Activated naive CD8-positive, alpha-beta T cell (primary cell): ENCODE measurements at regions not wholly inside any gene's neighbourhood (a gene's known extent, or its start where the extent isn't known, plus 50 kb on each side); places are given as distances from the start of the nearest gene placed in this dataset.
A peak's percentile ranks its signal among the peaks of the same experiment; 100 is the strongest.
"Not testable (repeated sequence)": the region's sequence is repeated elsewhere in the genome, so short reads cannot be mapped to it uniquely, and the experiment has no call there.

Source experiments
- H3K27ac Mint-ChIP-seq: one replicate; pipeline ENCODE4 v1.8.0; 2021; ENCODE audit warnings: mixed read lengths
- H3K27me3 Mint-ChIP-seq: one replicate; pipeline ENCODE4 v1.8.0; 2021; ENCODE audit warnings: mixed read lengths
- H3K36me3 Mint-ChIP-seq: one replicate; pipeline ENCODE4 v1.8.0; 2021; ENCODE audit warnings: mixed read lengths
- H3K4me1 Mint-ChIP-seq: one replicate; pipeline ENCODE4 v1.8.0; 2021; ENCODE audit warnings: low read depth, mixed read lengths
- H3K4me3 Mint-ChIP-seq: one replicate; pipeline ENCODE4 v1.8.0; 2021; ENCODE audit warnings: mild to moderate bottlenecking, mixed read lengths
- H3K9me3 Mint-ChIP-seq: one replicate; pipeline ENCODE4 v1.8.0; 2021; ENCODE audit warnings: low read depth, mixed read lengths

- not testable (repeated sequence) for H3K9me3 Mint-ChIP-seq, H3K27ac Mint-ChIP-seq, H3K27me3 Mint-ChIP-seq, H3K36me3 Mint-ChIP-seq, H3K4me3 Mint-ChIP-seq
- H3K4me1 Mint-ChIP-seq: peaks cover 12% of the 10 kb centered on the region
These were observed 77.8 kb upstream of the LPCAT1 start for GRCh38 chr5:1601565-1601964.

- not testable (repeated sequence) for H3K36me3 Mint-ChIP-seq, H3K4me3 Mint-ChIP-seq, H3K9me3 Mint-ChIP-seq, H3K4me1 Mint-ChIP-seq, H3K27me3 Mint-ChIP-seq
- peak overlapping the region; percentile 67 for H3K27ac Mint-ChIP-seq
These were observed 75.4 kb upstream of the LPCAT1 start for GRCh38 chr5:1598950-1599737.

- not testable (repeated sequence) for H3K9me3 Mint-ChIP-seq, H3K27me3 Mint-ChIP-seq, H3K36me3 Mint-ChIP-seq, H3K27ac Mint-ChIP-seq
- Mint-ChIP-seq H3K4me3 (peak overlapping the region; percentile 17), H3K4me1 (peaks cover 18% of the 10 kb centered on the region)
These were observed 73.3 kb upstream of the LPCAT1 start for GRCh38 chr5:1597093-1597473.

- not testable (repeated sequence) for H3K27me3 Mint-ChIP-seq, H3K9me3 Mint-ChIP-seq, H3K27ac Mint-ChIP-seq, H3K36me3 Mint-ChIP-seq, H3K4me3 Mint-ChIP-seq
- peaks cover 21% of the 10 kb centered on the region for H3K4me1 Mint-ChIP-seq
These were observed 72.8 kb upstream of the LPCAT1 start for GRCh38 chr5:1596462-1597092.

GRCh38 chr5:1594357-1595106 lies 70.8 kb upstream of the LPCAT1 start:
- Mint-ChIP-seq H3K27ac (peak overlapping the region; percentile 28), H3K9me3 (no peaks in the 10 kb centered on the region), H3K4me1 (peaks cover 19% of the 10 kb centered on the region), H3K4me3 (peak overlapping the region; percentile 79), H3K36me3 (peaks cover 2% of the 10 kb centered on the region), H3K27me3 (no peaks in the 10 kb centered on the region)

- Mint-ChIP-seq H3K9me3 (no peaks in the 10 kb centered on the region), H3K36me3 (peaks cover under 1% of the 10 kb centered on the region), H3K27ac (no peak overlapping the region), H3K27me3 (no peaks in the 10 kb centered on the region), H3K4me1 (peaks cover 15% of the 10 kb centered on the region), H3K4me3 (peak overlapping the region; percentile 88)
These were observed 70.2 kb upstream of the LPCAT1 start for GRCh38 chr5:1593903-1594356.

- not testable (repeated sequence) for H3K27me3 Mint-ChIP-seq, H3K9me3 Mint-ChIP-seq, H3K27ac Mint-ChIP-seq, H3K4me3 Mint-ChIP-seq
- H3K4me1 Mint-ChIP-seq: peaks cover 13% of the 10 kb centered on the region
- peaks cover 12% of the 10 kb centered on the region for H3K36me3 Mint-ChIP-seq
These were observed 64.4 kb upstream of the LPCAT1 start for GRCh38 chr5:1588071-1588694.

- H3K9me3 Mint-ChIP-seq, H3K4me3 Mint-ChIP-seq, H3K4me1 Mint-ChIP-seq, H3K27ac Mint-ChIP-seq, H3K27me3 Mint-ChIP-seq: not testable (repeated sequence)
- peaks cover 26% of the 10 kb centered on the region for H3K36me3 Mint-ChIP-seq
These were observed 59.5 kb upstream of the LPCAT1 start for GRCh38 chr5:1583081-1583875.

- not testable (repeated sequence) for H3K4me1 Mint-ChIP-seq, H3K27ac Mint-ChIP-seq, H3K4me3 Mint-ChIP-seq, H3K9me3 Mint-ChIP-seq, H3K27me3 Mint-ChIP-seq
- peaks cover 14% of the 10 kb centered on the region for H3K36me3 Mint-ChIP-seq
These were observed 55.6 kb upstream of the LPCAT1 start for GRCh38 chr5:1579389-1579788.

GRCh38 chr5:1576851-1577250 lies 53.1 kb upstream of the LPCAT1 start:
- not testable (repeated sequence) for H3K4me3 Mint-ChIP-seq

GRCh38 chr5:1575991-1576714 lies 52.4 kb upstream of the LPCAT1 start:
- not testable (repeated sequence) for H3K4me3 Mint-ChIP-seq, H3K4me1 Mint-ChIP-seq, H3K27me3 Mint-ChIP-seq, H3K27ac Mint-ChIP-seq, H3K9me3 Mint-ChIP-seq
- peaks cover 14% of the 10 kb centered on the region for H3K36me3 Mint-ChIP-seq

More at GRCh38 chr5:1576851-1577250, 53.1 kb upstream of the LPCAT1 start:
- H3K36me3 Mint-ChIP-seq: peaks cover 14% of the 10 kb centered on the region
- not testable (repeated sequence) for H3K27ac Mint-ChIP-seq, H3K4me1 Mint-ChIP-seq, H3K9me3 Mint-ChIP-seq, H3K27me3 Mint-ChIP-seq

GRCh38 chr5:1575491-1575890 lies 51.7 kb upstream of the LPCAT1 start:
- peaks cover 14% of the 10 kb centered on the region for H3K36me3 Mint-ChIP-seq
- H3K4me3 Mint-ChIP-seq, H3K9me3 Mint-ChIP-seq, H3K27me3 Mint-ChIP-seq, H3K4me1 Mint-ChIP-seq, H3K27ac Mint-ChIP-seq: not testable (repeated sequence)

- not testable (repeated sequence) for H3K9me3 Mint-ChIP-seq, H3K4me3 Mint-ChIP-seq, H3K4me1 Mint-ChIP-seq, H3K27me3 Mint-ChIP-seq, H3K36me3 Mint-ChIP-seq, H3K27ac Mint-ChIP-seq
These were observed 50.2 kb upstream of the LPCAT1 start for GRCh38 chr5:1574023-1574318.
